ENCODE measurements at regions not wholly inside any gene's neighbourhood (a gene's known extent, or its start where the extent isn't known, plus 50 kb on each side); places are given as distances from the start of the nearest gene placed in this dataset.

GRCh38 chr12:114774197-114774596, 90.2 kb upstream of the TBX3 start:
- H3K4me3 Mint-ChIP-seq: peak overlapping the region; percentile 16; the same call in 1 of the 2 replicates
- H3K27me3 Mint-ChIP-seq (ENCODE audit: insufficient read depth): no peaks in the 10 kb centered on the region; the same call in 1 of the 2 replicates
- peak overlapping the region; percentile 79; the same call in 1 of the 2 replicates for H3K27ac Mint-ChIP-seq
- H3K9me3 Mint-ChIP-seq: no peaks in the 10 kb centered on the region
- peak; percentile 8 for DNase-seq
- H3K36me3 Mint-ChIP-seq (ENCODE audit: low read depth): no peaks in the 10 kb centered on the region
- peaks cover 41% of the 10 kb centered on the region for H3K4me1 Mint-ChIP-seq (ENCODE audit: low read depth)
- TF ChIP-seq CTCF (IDR thresholded peaks at IDR 0.05): no peak

- no peak for DNase-seq
- Mint-ChIP-seq H3K27me3 (ENCODE audit: insufficient read depth) (peaks cover 1% of the 10 kb centered on the region), H3K27ac (no peak overlapping the region)
These were observed 86.3 kb upstream of the TBX3 start for GRCh38 chr12:114770323-114770722.

GRCh38 chr12:114769634-114770033, 85.7 kb upstream of the TBX3 start:
- peaks cover 1% of the 10 kb centered on the region for H3K27me3 Mint-ChIP-seq (ENCODE audit: insufficient read depth)
- no peak for TF ChIP-seq CTCF (IDR thresholded peaks at IDR 0.05)
- DNase-seq: no peak
- no peaks in the 10 kb centered on the region for H3K36me3 Mint-ChIP-seq (ENCODE audit: low read depth)
- H3K4me3 Mint-ChIP-seq: no peak overlapping the region
- H3K4me1 Mint-ChIP-seq (ENCODE audit: low read depth): peaks cover 32% of the 10 kb centered on the region
- no peaks in the 10 kb centered on the region for H3K9me3 Mint-ChIP-seq
- no peak overlapping the region for H3K27ac Mint-ChIP-seq

More at GRCh38 chr12:114770323-114770722, 86.3 kb upstream of the TBX3 start:
- H3K4me3 Mint-ChIP-seq: no peak overlapping the region
- no peaks in the 10 kb centered on the region for H3K9me3 Mint-ChIP-seq
- H3K36me3 Mint-ChIP-seq (ENCODE audit: low read depth): no peaks in the 10 kb centered on the region
- TF ChIP-seq CTCF (IDR thresholded peaks at IDR 0.05): no peak
- peaks cover 37% of the 10 kb centered on the region for H3K4me1 Mint-ChIP-seq (ENCODE audit: low read depth)

- H3K27me3 Mint-ChIP-seq (ENCODE audit: insufficient read depth): peaks cover 1% of the 10 kb centered on the region; the same call in 1 of the 2 replicates
- H3K4me1 Mint-ChIP-seq (ENCODE audit: low read depth): peaks cover 21% of the 10 kb centered on the region
- DNase-seq: no peak
- H3K27ac Mint-ChIP-seq: peak overlapping the region; percentile 65
- peak overlapping the region; percentile 14; the same call in 1 of the 2 replicates for H3K4me3 Mint-ChIP-seq
- H3K36me3 Mint-ChIP-seq (ENCODE audit: low read depth): no peaks in the 10 kb centered on the region
- no peak for TF ChIP-seq CTCF (IDR thresholded peaks at IDR 0.05)
- H3K9me3 Mint-ChIP-seq: no peaks in the 10 kb centered on the region
These were observed 84.1 kb upstream of the TBX3 start for GRCh38 chr12:114767906-114768722.

- H3K27ac Mint-ChIP-seq: peak overlapping the region; percentile 65; the same call in 1 of the 2 replicates
- H3K36me3 Mint-ChIP-seq (ENCODE audit: low read depth): no peaks in the 10 kb centered on the region
- no peak for TF ChIP-seq CTCF (IDR thresholded peaks at IDR 0.05)
These were observed 83.2 kb upstream of the TBX3 start for GRCh38 chr12:114767084-114767760.

More at GRCh38 chr12:114767084-114767760, 83.2 kb upstream of the TBX3 start:
- H3K27me3 Mint-ChIP-seq (ENCODE audit: insufficient read depth): peaks cover 1% of the 10 kb centered on the region; the same call in 1 of the 2 replicates
- peaks cover 28% of the 10 kb centered on the region for H3K4me1 Mint-ChIP-seq (ENCODE audit: low read depth)
- no peak overlapping the region; the same call in none of the 2 replicates for H3K4me3 Mint-ChIP-seq
- H3K9me3 Mint-ChIP-seq: no peaks in the 10 kb centered on the region
- no peak for DNase-seq
